NCI-H748 (cell line): ENCODE measurements at regions not wholly inside any gene's neighbourhood (a gene's known extent, or its start where the extent isn't known, plus 50 kb on each side); places are given as distances from the start of the nearest gene placed in this dataset.

Experiments used
- DNase-seq: peaks from one replicate; lab custom pipeline; 2025; ENCODE audit not compliant: unreplicated experiment; lab: John Stamatoyannopoulos, UW

GRCh38 chr3:87354398-87354797 is 78.0 kb upstream of the POU1F1 start:
- DNase-seq: no peak

- no peak for DNase-seq
Observed at GRCh38 chr3:87351937-87352336, 75.6 kb upstream of the POU1F1 start.

- DNase-seq: peak; percentile 47
Observed at GRCh38 chr3:87350367-87351199, 74.2 kb upstream of the POU1F1 start.

- no peak for DNase-seq
Observed at GRCh38 chr3:87349833-87350232, 73.4 kb upstream of the POU1F1 start.

- peak; percentile 20 for DNase-seq
Observed at GRCh38 chr3:87336761-87337160, 60.4 kb upstream of the POU1F1 start.

GRCh38 chr3:87335931-87336330 is 59.5 kb upstream of the POU1F1 start:
- no peak for DNase-seq

GRCh38 chr3:87333393-87333892 is 57.1 kb upstream of the POU1F1 start:
- no peak for DNase-seq

GRCh38 chr3:87332789-87333188 is 56.4 kb upstream of the POU1F1 start:
- no peak for DNase-seq

GRCh38 chr3:87329065-87329464 is 52.7 kb upstream of the POU1F1 start:
- DNase-seq: no peak
